ENCODE measurements at regions not wholly inside any gene's neighbourhood (a gene's known extent, or its start where the extent isn't known, plus 50 kb on each side); places are given as distances from the start of the nearest gene placed in this dataset.

- TF ChIP-seq CREB1 (IDR thresholded peaks at IDR 0.05; ENCODE audit: low read depth), result no peak
- no peak for TF ChIP-seq TCF12 (IDR thresholded peaks at IDR 0.05; ENCODE audit: low read depth)
- TF ChIP-seq ZBTB7A (IDR thresholded peaks at IDR 0.05; ENCODE audit: low read depth), result no peak
- no peak for TF ChIP-seq YY1 (IDR thresholded peaks at IDR 0.05; ENCODE audit: low read depth)
- no peak for TF ChIP-seq USF1 (IDR thresholded peaks at IDR 0.05)
- no peak for TF ChIP-seq CEBPB (IDR thresholded peaks at IDR 0.05)
- no peak for TF ChIP-seq RAD21 (IDR thresholded peaks at IDR 0.05; ENCODE audit: low read depth)
- TF ChIP-seq NFIC (IDR thresholded peaks at IDR 0.05), result no peak
- TF ChIP-seq EGR1 (IDR thresholded peaks at IDR 0.05), result no peak
- no peak for TF ChIP-seq EP300 (IDR thresholded peaks at IDR 0.05; ENCODE audit: borderline replicate concordance)
These were observed 192.0 kb downstream of the BCHE start for GRCh38 chr3:165645191-165645590.

- TF ChIP-seq EGR1 (IDR thresholded peaks at IDR 0.05) (no peak), CREB1 (IDR thresholded peaks at IDR 0.05; ENCODE audit: low read depth) (no peak), CEBPB (IDR thresholded peaks at IDR 0.05) (no peak), NFIC (IDR thresholded peaks at IDR 0.05) (no peak), TEAD4 (IDR thresholded peaks at IDR 0.05) (no peak), ZBTB7A (IDR thresholded peaks at IDR 0.05; ENCODE audit: low read depth) (no peak), MAX (IDR thresholded peaks at IDR 0.05) (no peak), EP300 (IDR thresholded peaks at IDR 0.05; ENCODE audit: borderline replicate concordance) (no peak)
These were observed 192.9 kb downstream of the BCHE start for GRCh38 chr3:165644331-165644730.

GRCh38 chr3:165643425-165643824 is 193.8 kb downstream of the BCHE start:
- TF ChIP-seq FOXM1 (IDR thresholded peaks at IDR 0.05; ENCODE audit: borderline replicate concordance, low read depth) (0 out of 2 replicates have a peak, but pooled peaks have one; percentile 5), CEBPB (IDR thresholded peaks at IDR 0.05) (no peak)

GRCh38 chr3:165642761-165643420 is 194.3 kb downstream of the BCHE start:
- TF ChIP-seq NFIC (IDR thresholded peaks at IDR 0.05) (peak; percentile 94), EGR1 (IDR thresholded peaks at IDR 0.05) (no peak), TEAD4 (IDR thresholded peaks at IDR 0.05) (peak; percentile 81), EP300 (IDR thresholded peaks at IDR 0.05; ENCODE audit: borderline replicate concordance) (peak; percentile 12; the same call in 1 of the 2 replicates), MAX (IDR thresholded peaks at IDR 0.05) (peak; percentile 85), CREB1 (IDR thresholded peaks at IDR 0.05; ENCODE audit: low read depth) (no peak), FOXM1 (IDR thresholded peaks at IDR 0.05; ENCODE audit: borderline replicate concordance, low read depth) (0 out of 2 replicates have a peak, but pooled peaks have one; percentile 6), USF1 (IDR thresholded peaks at IDR 0.05) (no peak)

- TF ChIP-seq TCF12 (IDR thresholded peaks at IDR 0.05; ENCODE audit: low read depth), result no peak
- no peak for TF ChIP-seq MAX (IDR thresholded peaks at IDR 0.05)
- no peak for TF ChIP-seq REST (IDR thresholded peaks at IDR 0.05; ENCODE audit: low read depth)
- no peak for TF ChIP-seq CREB1 (IDR thresholded peaks at IDR 0.05; ENCODE audit: low read depth)
- no peak for TF ChIP-seq TAF1 (IDR thresholded peaks at IDR 0.05; ENCODE audit: low read depth)
- TF ChIP-seq NFIC (IDR thresholded peaks at IDR 0.05), result no peak
- no peak for TF ChIP-seq FOXM1 (IDR thresholded peaks at IDR 0.05; ENCODE audit: borderline replicate concordance, low read depth)
- no peak for TF ChIP-seq TEAD4 (IDR thresholded peaks at IDR 0.05)
- no peak for TF ChIP-seq USF1 (IDR thresholded peaks at IDR 0.05)
- no peak for TF ChIP-seq YY1 (IDR thresholded peaks at IDR 0.05; ENCODE audit: low read depth)
- no peak for TF ChIP-seq EGR1 (IDR thresholded peaks at IDR 0.05)
- TF ChIP-seq EP300 (IDR thresholded peaks at IDR 0.05; ENCODE audit: borderline replicate concordance), result no peak
- TF ChIP-seq CEBPB (IDR thresholded peaks at IDR 0.05), result no peak
- TF ChIP-seq RAD21 (IDR thresholded peaks at IDR 0.05; ENCODE audit: low read depth), result no peak
- TF ChIP-seq ZBTB7A (IDR thresholded peaks at IDR 0.05; ENCODE audit: low read depth), result no peak
These were observed 195.5 kb downstream of the BCHE start for GRCh38 chr3:165641569-165642310.

- TF ChIP-seq ZBTB7A (IDR thresholded peaks at IDR 0.05; ENCODE audit: low read depth) (no peak), EP300 (IDR thresholded peaks at IDR 0.05; ENCODE audit: borderline replicate concordance) (no peak), NFIC (IDR thresholded peaks at IDR 0.05) (no peak), RAD21 (IDR thresholded peaks at IDR 0.05; ENCODE audit: low read depth) (no peak), YY1 (IDR thresholded peaks at IDR 0.05; ENCODE audit: low read depth) (no peak), CREB1 (IDR thresholded peaks at IDR 0.05; ENCODE audit: low read depth) (no peak)
These were observed 196.3 kb downstream of the BCHE start for GRCh38 chr3:165640970-165641369.

Measured in Ishikawa (cell line).